HepG2 (cell line): ENCODE measurements at regions not wholly inside any gene's neighbourhood (a gene's known extent, or its start where the extent isn't known, plus 50 kb on each side); places are given as distances from the start of the nearest gene placed in this dataset.

Experiments
- FOXA3 ChIP-seq: IDR thresholded peaks from 2 replicates; pipeline ENCODE4 v1.6.1; 2016; ENCODE audit warnings: missing genetic modification reagents, missing compliant biosample characterization
- GATAD2A ChIP-seq: IDR thresholded peaks from 2 replicates; pipeline ENCODE4 v1.6.1; 2016
- IRX3 ChIP-seq: sonication (generic); formaldehyde crosslinking; IDR thresholded peaks from 2 replicates; pipeline ENCODE4 v1.8.1; 2023; ENCODE audit warnings: mild to moderate bottlenecking, low read depth, missing genetic modification reagents, borderline replicate concordance
- ISL2 ChIP-seq: sonication (generic); formaldehyde crosslinking; IDR thresholded peaks from 2 replicates; pipeline ENCODE4 v1.5.0; 2020; ENCODE audit warnings: missing genetic modification reagents
- MAZ ChIP-seq, 2 experiments: sonication (generic) in 1 of 2; formaldehyde crosslinking in 1 of 2; IDR thresholded peaks; 2 replicates each; pipeline versions ENCODE4 v1.5.0 to v1.6.1; 2012 to 2020; ENCODE audit warnings: low read depth in 2 of 2, mild to moderate bottlenecking in 2 of 2, borderline replicate concordance in 1 of 2, improper control_type of control experiment in 1 of 2, low read length in 1 of 2, missing genetic modification reagents in 1 of 2, moderate library complexity in 1 of 2
- MBD4 ChIP-seq: IDR thresholded peaks from 2 replicates; pipeline ENCODE4 v1.6.1; 2012; ENCODE audit warnings: low read length, inconsistent platforms, borderline replicate concordance
- NR2F1 ChIP-seq, 2 experiments: fragments of 450-650 bp in 1 of 2; formaldehyde crosslinking in 1 of 2; IDR thresholded peaks; 2 replicates each; pipeline versions ENCODE4 v1.5.0 to v1.6.1; 2016 to 2020; ENCODE audit warnings: mild to moderate bottlenecking in 1 of 2, missing compliant biosample characterization in 1 of 2, missing genetic modification reagents in 1 of 2, moderate library complexity in 1 of 2
- RARA ChIP-seq: IDR thresholded peaks from 2 replicates; pipeline ENCODE4 v1.6.1; 2016; ENCODE audit warnings: missing genetic modification reagents, missing compliant biosample characterization
- RBM22 ChIP-seq: fragments of 200-400 bp; formaldehyde crosslinking; optimal IDR thresholded peaks from 2 replicates; pipeline ENCODE3; 2017; ENCODE audit warnings: mild to moderate bottlenecking, low read length, moderate library complexity
- SP1 ChIP-seq, 2 experiments: fragments of 450-650 bp in 1 of 2; sonication (generic) in 1 of 2; formaldehyde crosslinking in 1 of 2; IDR thresholded peaks; 2 replicates each; pipeline versions ENCODE4 v1.4.0 to v1.6.1; 2016 to 2020; ENCODE audit warnings: missing genetic modification reagents in 1 of 2
- TBX2 ChIP-seq: sonication (generic); formaldehyde crosslinking; IDR thresholded peaks from 2 replicates; pipeline ENCODE4 v1.5.0; 2020; ENCODE audit warnings: missing genetic modification reagents, mild to moderate bottlenecking, borderline replicate concordance
- ZNF251 ChIP-seq: sonication (generic); formaldehyde crosslinking; IDR thresholded peaks from 2 replicates; pipeline ENCODE4 v1.9.0; 2021; ENCODE audit warnings: mild to moderate bottlenecking, missing genetic modification reagents
- ZNF33B ChIP-seq: sonication (generic); formaldehyde crosslinking; IDR thresholded peaks from 2 replicates; pipeline ENCODE4 v1.5.1; 2020; ENCODE audit warnings: mild to moderate bottlenecking, missing genetic modification reagents
- ZNF44 ChIP-seq: sonication (generic); formaldehyde crosslinking; IDR thresholded peaks from 2 replicates; pipeline ENCODE4 v1.5.1; 2020; ENCODE audit warnings: mild to moderate bottlenecking, missing genetic modification reagents
- ZNF530 ChIP-seq: sonication (generic); formaldehyde crosslinking; IDR thresholded peaks from 2 replicates; pipeline ENCODE4 v1.5.0; 2020; ENCODE audit warnings: low read depth, mild to moderate bottlenecking, missing genetic modification reagents
- ZNF644 ChIP-seq: IDR thresholded peaks from 2 replicates; pipeline ENCODE4 v1.6.1; 2016; ENCODE audit warnings: low read depth
- ZNF660 ChIP-seq: sonication (generic); formaldehyde crosslinking; IDR thresholded peaks from 2 replicates; pipeline ENCODE4 v1.5.1; 2020; ENCODE audit warnings: mild to moderate bottlenecking, low read depth, missing genetic modification reagents, borderline replicate concordance
- ZNF790 ChIP-seq: sonication (generic); formaldehyde crosslinking; IDR thresholded peaks from 2 replicates; pipeline ENCODE4 v1.8.0; 2022; ENCODE audit warnings: missing genetic modification reagents, mild to moderate bottlenecking, borderline replicate concordance
- TF ChIP-seq, protein P1 (sequence below): sonication (generic); formaldehyde crosslinking; IDR thresholded peaks from 2 replicates; pipeline ENCODE4 v1.4.0; 2020; ENCODE audit warnings: missing genetic modification reagents, borderline replicate concordance
- TF ChIP-seq, protein P2 (sequence below): sonication (generic); formaldehyde crosslinking; IDR thresholded peaks from 2 replicates; pipeline ENCODE4 v1.4.0; 2020; ENCODE audit warnings: missing genetic modification reagents, borderline replicate concordance
- TF ChIP-seq, protein P3 (sequence below): sonication (generic); formaldehyde crosslinking; IDR thresholded peaks from 2 replicates; pipeline ENCODE4 v1.5.1; 2020; ENCODE audit warnings: mild to moderate bottlenecking, missing genetic modification reagents, borderline replicate concordance

DNA sequence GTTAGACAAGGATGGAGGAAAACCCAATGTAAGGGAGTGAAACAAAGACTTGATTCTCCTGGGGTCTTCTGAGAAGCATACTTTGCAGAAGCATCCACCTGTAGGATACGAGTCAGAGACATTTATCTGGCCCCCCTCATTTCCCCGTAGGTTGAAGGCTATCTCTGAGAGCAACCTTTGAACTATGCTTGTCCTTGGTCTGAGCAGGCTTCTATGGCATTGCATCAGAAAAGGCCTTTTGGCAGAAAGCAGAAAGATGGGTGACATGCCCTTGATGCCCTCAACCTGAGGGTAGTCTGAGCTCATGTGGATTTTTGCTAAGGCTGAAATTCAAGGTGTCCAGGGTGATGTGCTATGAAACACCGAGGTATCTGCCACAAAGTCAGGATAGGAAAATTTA lies 131.6 kb upstream of the SGO1 start (continued):
- TF ChIP-seq ZNF660, result no peak
- TF ChIP-seq ZNF251, result no peak
- TF ChIP-seq GATAD2A (CRISPR knock-in tag), result peak; percentile 63; the same call in 1 of the 2 replicates
- no peak for TF ChIP-seq TBX2 (CRISPR knock-in tag)
- TF ChIP-seq ZNF33B, result no peak
- TF ChIP-seq, protein P1, sequence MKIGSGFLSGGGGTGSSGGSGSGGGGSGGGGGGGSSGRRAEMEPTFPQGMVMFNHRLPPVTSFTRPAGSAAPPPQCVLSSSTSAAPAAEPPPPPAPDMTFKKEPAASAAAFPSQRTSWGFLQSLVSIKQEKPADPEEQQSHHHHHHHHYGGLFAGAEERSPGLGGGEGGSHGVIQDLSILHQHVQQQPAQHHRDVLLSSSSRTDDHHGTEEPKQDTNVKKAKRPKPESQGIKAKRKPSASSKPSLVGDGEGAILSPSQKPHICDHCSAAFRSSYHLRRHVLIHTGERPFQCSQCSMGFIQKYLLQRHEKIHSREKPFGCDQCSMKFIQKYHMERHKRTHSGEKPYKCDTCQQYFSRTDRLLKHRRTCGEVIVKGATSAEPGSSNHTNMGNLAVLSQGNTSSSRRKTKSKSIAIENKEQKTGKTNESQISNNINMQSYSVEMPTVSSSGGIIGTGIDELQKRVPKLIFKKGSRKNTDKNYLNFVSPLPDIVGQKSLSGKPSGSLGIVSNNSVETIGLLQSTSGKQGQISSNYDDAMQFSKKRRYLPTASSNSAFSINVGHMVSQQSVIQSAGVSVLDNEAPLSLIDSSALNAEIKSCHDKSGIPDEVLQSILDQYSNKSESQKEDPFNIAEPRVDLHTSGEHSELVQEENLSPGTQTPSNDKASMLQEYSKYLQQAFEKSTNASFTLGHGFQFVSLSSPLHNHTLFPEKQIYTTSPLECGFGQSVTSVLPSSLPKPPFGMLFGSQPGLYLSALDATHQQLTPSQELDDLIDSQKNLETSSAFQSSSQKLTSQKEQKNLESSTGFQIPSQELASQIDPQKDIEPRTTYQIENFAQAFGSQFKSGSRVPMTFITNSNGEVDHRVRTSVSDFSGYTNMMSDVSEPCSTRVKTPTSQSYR, result no peak
- TF ChIP-seq MBD4, result no peak
- TF ChIP-seq SP1 (IDR thresholded peaks at IDR 0.05), result no peak
- TF ChIP-seq SP1 (CRISPR knock-in tag; IDR thresholded peaks at IDR 0.05), result no peak
- peak; percentile 29; the same call in 1 of the 2 replicates for TF ChIP-seq FOXA3 (CRISPR knock-in tag)
- peak; percentile 42; the same call in 1 of the 2 replicates for TF ChIP-seq RARA (CRISPR knock-in tag)
- no peak for TF ChIP-seq IRX3 (CRISPR knock-in tag)
- TF ChIP-seq, protein P2, sequence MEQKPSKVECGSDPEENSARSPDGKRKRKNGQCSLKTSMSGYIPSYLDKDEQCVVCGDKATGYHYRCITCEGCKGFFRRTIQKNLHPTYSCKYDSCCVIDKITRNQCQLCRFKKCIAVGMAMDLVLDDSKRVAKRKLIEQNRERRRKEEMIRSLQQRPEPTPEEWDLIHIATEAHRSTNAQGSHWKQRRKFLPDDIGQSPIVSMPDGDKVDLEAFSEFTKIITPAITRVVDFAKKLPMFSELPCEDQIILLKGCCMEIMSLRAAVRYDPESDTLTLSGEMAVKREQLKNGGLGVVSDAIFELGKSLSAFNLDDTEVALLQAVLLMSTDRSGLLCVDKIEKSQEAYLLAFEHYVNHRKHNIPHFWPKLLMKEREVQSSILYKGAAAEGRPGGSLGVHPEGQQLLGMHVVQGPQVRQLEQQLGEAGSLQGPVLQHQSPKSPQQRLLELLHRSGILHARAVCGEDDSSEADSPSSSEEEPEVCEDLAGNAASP (CRISPR knock-in tag), result peak; percentile 64; the same call in 1 of the 2 replicates
- peak in 1 of 2 experiments; percentile 14; a peak in 1 of 4 replicates for TF ChIP-seq NR2F1 (CRISPR knock-in tag; IDR thresholded peaks at IDR 0.05)
- no peak for TF ChIP-seq ZNF530 (CRISPR knock-in tag)
- no peak for TF ChIP-seq ZNF44
- no peak for TF ChIP-seq RBM22
- TF ChIP-seq, protein P3, sequence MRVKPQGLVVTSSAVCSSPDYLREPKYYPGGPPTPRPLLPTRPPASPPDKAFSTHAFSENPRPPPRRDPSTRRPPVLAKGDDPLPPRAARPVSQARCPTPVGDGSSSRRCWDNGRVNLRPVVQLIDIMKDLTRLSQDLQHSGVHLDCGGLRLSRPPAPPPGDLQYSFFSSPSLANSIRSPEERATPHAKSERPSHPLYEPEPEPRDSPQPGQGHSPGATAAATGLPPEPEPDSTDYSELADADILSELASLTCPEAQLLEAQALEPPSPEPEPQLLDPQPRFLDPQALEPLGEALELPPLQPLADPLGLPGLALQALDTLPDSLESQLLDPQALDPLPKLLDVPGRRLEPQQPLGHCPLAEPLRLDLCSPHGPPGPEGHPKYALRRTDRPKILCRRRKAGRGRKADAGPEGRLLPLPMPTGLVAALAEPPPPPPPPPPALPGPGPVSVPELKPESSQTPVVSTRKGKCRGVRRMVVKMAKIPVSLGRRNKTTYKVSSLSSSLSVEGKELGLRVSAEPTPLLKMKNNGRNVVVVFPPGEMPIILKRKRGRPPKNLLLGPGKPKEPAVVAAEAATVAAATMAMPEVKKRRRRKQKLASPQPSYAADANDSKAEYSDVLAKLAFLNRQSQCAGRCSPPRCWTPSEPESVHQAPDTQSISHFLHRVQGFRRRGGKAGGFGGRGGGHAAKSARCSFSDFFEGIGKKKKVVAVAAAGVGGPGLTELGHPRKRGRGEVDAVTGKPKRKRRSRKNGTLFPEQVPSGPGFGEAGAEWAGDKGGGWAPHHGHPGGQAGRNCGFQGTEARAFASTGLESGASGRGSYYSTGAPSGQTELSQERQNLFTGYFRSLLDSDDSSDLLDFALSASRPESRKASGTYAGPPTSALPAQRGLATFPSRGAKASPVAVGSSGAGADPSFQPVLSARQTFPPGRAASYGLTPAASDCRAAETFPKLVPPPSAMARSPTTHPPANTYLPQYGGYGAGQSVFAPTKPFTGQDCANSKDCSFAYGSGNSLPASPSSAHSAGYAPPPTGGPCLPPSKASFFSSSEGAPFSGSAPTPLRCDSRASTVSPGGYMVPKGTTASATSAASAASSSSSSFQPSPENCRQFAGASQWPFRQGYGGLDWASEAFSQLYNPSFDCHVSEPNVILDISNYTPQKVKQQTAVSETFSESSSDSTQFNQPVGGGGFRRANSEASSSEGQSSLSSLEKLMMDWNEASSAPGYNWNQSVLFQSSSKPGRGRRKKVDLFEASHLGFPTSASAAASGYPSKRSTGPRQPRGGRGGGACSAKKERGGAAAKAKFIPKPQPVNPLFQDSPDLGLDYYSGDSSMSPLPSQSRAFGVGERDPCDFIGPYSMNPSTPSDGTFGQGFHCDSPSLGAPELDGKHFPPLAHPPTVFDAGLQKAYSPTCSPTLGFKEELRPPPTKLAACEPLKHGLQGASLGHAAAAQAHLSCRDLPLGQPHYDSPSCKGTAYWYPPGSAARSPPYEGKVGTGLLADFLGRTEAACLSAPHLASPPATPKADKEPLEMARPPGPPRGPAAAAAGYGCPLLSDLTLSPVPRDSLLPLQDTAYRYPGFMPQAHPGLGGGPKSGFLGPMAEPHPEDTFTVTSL (CRISPR knock-in tag), result peak; percentile 31; the same call in 1 of the 2 replicates
- TF ChIP-seq ISL2 (CRISPR knock-in tag), result peak; percentile 36; the same call in 1 of the 2 replicates
- TF ChIP-seq ZNF644, result peak; percentile 71; the same call in 1 of the 2 replicates
- TF ChIP-seq MAZ (IDR thresholded peaks at IDR 0.05; ENCODE audit: borderline replicate concordance, low read depth, low read length), result no peak
- TF ChIP-seq MAZ (CRISPR knock-in tag; IDR thresholded peaks at IDR 0.05; ENCODE audit: low read depth), result no peak
- no peak for TF ChIP-seq ZNF790
